ENCODE measurements at regions not wholly inside any gene's neighbourhood (a gene's known extent, or its start where the extent isn't known, plus 50 kb on each side); places are given as distances from the start of the nearest gene placed in this dataset.

- no peak for TF ChIP-seq CTCF (IDR thresholded peaks at IDR 0.05; ENCODE audit: low read depth, low read length)
- H3K27ac ChIP-seq, result no peak overlapping the region
- H3K36me3 ChIP-seq, result no peaks in the 10 kb centered on the region
- no peak overlapping the region for H3K4me3 ChIP-seq (ENCODE audit: low read depth, low read length)
- no peaks in the 10 kb centered on the region for H3K9me3 ChIP-seq (ENCODE audit: severe bottlenecking)
- no peak for DNase-seq
- H3K27me3 ChIP-seq (ENCODE audit: insufficient read depth, low read depth, severe bottlenecking), result no peaks in the 10 kb centered on the region
These were observed 178.0 kb upstream of the GALNT2 start for GRCh38 chr1:229889031-229889517.

- TF ChIP-seq CTCF (IDR thresholded peaks at IDR 0.05; ENCODE audit: low read depth, low read length), result no peak
- no peaks in the 10 kb centered on the region for H3K36me3 ChIP-seq
- DNase-seq, result no peak
- no peaks in the 10 kb centered on the region for H3K27me3 ChIP-seq (ENCODE audit: insufficient read depth, low read depth, severe bottlenecking)
- no peak overlapping the region for H3K4me3 ChIP-seq (ENCODE audit: low read depth, low read length)
- H3K27ac ChIP-seq, result no peak overlapping the region
- H3K9me3 ChIP-seq (ENCODE audit: severe bottlenecking), result no peaks in the 10 kb centered on the region
These were observed 175.8 kb upstream of the GALNT2 start for GRCh38 chr1:229891227-229891626.

- no peak overlapping the region for H3K27ac ChIP-seq
- H3K27me3 ChIP-seq (ENCODE audit: insufficient read depth, low read depth, severe bottlenecking), result no peaks in the 10 kb centered on the region
- no peaks in the 10 kb centered on the region for H3K9me3 ChIP-seq (ENCODE audit: severe bottlenecking)
- no peak for DNase-seq
- TF ChIP-seq CTCF (IDR thresholded peaks at IDR 0.05; ENCODE audit: low read depth, low read length), result no peak
- no peak overlapping the region for H3K4me3 ChIP-seq (ENCODE audit: low read depth, low read length)
- no peaks in the 10 kb centered on the region for H3K36me3 ChIP-seq
These were observed 174.4 kb upstream of the GALNT2 start for GRCh38 chr1:229892515-229893117.

GRCh38 chr1:229893762-229894444, 173.1 kb upstream of the GALNT2 start:
- no peak for DNase-seq
- Histone ChIP-seq H3K36me3 (no peaks in the 10 kb centered on the region), H3K27ac (no peak overlapping the region), H3K4me3 (ENCODE audit: low read depth, low read length) (no peak overlapping the region), H3K9me3 (ENCODE audit: severe bottlenecking) (no peaks in the 10 kb centered on the region), H3K27me3 (ENCODE audit: insufficient read depth, low read depth, severe bottlenecking) (no peaks in the 10 kb centered on the region)
- no peak for TF ChIP-seq CTCF (IDR thresholded peaks at IDR 0.05; ENCODE audit: low read depth, low read length)

- H3K9me3 ChIP-seq (ENCODE audit: severe bottlenecking), result no peaks in the 10 kb centered on the region
- H3K36me3 ChIP-seq, result no peaks in the 10 kb centered on the region
- no peak for DNase-seq
- no peak overlapping the region for H3K4me3 ChIP-seq (ENCODE audit: low read depth, low read length)
- H3K27me3 ChIP-seq (ENCODE audit: insufficient read depth, low read depth, severe bottlenecking), result no peaks in the 10 kb centered on the region
- no peak for TF ChIP-seq CTCF (IDR thresholded peaks at IDR 0.05; ENCODE audit: low read depth, low read length)
- no peak overlapping the region for H3K27ac ChIP-seq
These were observed 172.5 kb upstream of the GALNT2 start for GRCh38 chr1:229894532-229894931.

Measured in WERI-Rb-1 (cell line).